GM18951 (cell line): ENCODE measurements at regions not wholly inside any gene's neighbourhood (a gene's known extent, or its start where the extent isn't known, plus 50 kb on each side); places are given as distances from the start of the nearest gene placed in this dataset.
"Not testable (repeated sequence)": the region's sequence is repeated elsewhere in the genome, so short reads cannot be mapped to it uniquely, and the experiment has no call there.

Source experiments
- POLR2A ChIP-seq: IDR thresholded peaks from 4 replicates; pipeline ENCODE4 v1.6.1; 2011; ENCODE audit warnings: mild to moderate bottlenecking; ENCODE audit not compliant: insufficient read length, insufficient read depth; ENCODE audit errors: extremely low read depth
- in situ Hi-C: fragments of 300-500 bp; cut with MboI; formaldehyde crosslinking; loops from one replicate; pipeline ENCODE4 v1.12.0; 2022; ENCODE audit warnings: low sequenced_read_pairs, mixed read lengths, inconsistent platforms; ENCODE audit not compliant: unreplicated experiment

DNA sequence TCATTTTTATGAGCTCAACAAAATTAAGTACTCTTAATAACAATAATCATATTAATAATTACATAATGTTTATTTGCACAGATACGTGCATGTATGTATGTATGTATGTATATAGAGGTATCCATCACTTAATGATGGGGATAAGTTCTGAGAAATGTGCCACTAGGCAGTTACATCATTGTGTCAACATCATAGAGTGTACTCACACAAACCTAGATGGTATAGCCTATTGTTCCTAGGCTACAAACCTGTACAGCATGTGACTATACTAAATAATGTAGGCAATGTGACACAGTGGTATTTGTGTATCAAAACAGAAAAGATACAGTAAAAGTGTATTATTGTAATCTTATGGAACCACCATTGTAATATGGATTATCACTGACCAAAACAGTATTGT lies 874.7 kb upstream of the GBE1 start:
- in situ Hi-C loops, result no loop called here
- TF ChIP-seq POLR2A, result no peak

DNA sequence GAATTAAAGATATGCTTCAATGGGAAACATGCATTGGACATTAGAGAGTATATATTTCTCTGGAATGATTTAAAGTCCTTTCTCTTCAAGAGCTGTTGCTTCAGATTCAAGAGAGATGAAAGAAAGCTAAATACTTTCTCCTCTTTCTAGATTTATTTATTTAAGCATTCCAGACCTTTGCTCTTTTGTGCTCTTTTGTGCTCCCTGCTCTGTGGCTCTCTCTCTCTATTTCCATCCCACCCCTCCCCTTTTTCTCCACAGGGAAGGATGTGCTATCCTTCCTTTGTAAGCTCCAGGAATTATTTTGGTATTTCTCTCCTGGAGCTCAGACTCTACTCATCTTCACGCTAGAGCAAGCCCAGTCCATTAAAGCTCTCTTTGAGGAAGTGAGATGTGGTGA lies 871.9 kb upstream of the GBE1 start:
- no peak for TF ChIP-seq POLR2A
- in situ Hi-C loops, result no loop called here

DNA sequence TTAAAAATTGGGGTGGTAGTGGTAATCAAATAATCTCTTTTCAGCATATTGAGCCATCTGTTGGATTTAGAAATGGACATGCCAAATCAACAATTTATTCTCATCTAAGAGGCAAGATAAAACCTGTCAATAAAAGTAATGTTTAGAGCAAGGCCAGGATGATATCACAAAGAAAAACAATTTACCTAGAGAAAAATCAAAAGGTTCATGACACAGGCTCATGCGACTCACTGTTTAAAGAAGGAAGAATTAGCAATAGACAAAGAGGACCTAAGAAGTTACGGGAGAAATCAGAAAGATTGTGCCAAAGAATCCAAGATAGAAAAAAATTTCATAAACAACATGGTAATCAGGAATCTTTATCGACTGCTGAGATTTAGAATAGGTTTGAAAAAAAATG lies 868.5 kb upstream of the GBE1 start:
- no peak for TF ChIP-seq POLR2A

DNA sequence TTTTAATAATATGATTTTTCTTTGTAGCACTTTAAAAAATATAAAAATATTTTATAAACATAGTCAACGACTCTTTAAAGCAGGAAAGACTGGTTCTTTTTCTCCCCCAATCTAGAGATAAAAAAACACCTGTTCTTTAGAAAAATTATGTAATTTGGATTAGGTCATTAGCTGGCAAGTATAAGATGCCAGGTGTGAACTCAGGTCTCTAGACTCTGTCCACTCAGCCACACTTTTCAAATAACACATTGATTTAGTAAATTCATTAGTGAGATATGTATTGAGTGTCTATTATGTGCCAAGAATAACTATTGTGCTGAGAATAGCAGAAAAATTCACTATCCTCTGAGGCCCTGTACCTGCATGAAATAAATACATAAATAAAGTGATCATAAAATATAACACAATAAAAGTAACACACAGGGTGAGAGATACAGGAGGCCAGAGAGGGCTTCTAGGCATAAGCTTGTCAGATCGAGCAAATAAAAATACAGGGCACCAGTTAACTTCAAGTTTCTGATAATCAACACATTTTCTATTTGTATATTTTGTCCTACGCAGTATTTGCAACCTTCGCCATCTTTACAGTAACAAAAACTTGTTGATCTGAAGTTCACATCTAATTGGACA lies 867.1 kb upstream of the GBE1 start:
- in situ Hi-C loops, result no loop called here
- TF ChIP-seq POLR2A, result no peak

More for the DNA sequence above, 868.5 kb upstream of the GBE1 start:
- in situ Hi-C loops, result no loop called here

DNA sequence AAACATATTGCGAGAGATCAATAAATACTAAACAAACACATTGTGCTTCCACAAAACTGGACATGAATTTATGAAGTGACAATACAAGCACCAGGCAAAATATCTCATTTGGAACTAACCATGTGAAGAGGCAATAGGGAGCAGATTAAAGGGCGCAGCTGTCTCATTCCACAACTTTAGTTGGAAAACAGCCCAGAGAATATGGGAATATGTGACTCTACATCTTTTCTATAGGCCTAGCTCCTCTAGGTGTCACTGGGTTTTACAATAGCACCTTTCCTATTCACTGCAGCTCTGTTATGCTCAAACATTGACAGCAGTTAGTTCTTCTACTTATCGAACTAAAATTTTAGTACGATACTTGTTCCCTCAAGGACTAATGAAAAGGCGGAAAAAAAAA lies 866.3 kb upstream of the GBE1 start:
- no peak for TF ChIP-seq POLR2A
- in situ Hi-C loops, result no loop called here

DNA sequence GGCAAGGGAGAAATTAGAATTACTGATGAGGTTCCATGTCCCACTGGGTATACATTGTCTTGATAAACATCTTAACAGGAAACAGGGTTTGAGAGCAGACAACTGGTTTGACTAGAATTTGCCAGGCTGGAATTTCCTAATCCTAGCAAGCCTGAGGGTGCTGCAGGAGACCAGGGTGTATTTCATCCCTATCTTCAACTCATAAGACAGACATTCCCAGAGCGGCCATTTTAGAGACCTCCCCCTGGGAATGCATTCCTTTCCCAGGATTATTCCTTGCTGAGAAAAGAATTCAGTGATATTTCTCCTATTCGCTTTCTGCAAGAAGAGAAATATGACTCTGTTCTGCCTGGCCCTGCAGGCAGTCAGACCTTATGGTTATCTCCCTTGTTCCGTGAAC lies 859.3 kb upstream of the GBE1 start:
- in situ Hi-C loops, result not testable (repeated sequence)

DNA sequence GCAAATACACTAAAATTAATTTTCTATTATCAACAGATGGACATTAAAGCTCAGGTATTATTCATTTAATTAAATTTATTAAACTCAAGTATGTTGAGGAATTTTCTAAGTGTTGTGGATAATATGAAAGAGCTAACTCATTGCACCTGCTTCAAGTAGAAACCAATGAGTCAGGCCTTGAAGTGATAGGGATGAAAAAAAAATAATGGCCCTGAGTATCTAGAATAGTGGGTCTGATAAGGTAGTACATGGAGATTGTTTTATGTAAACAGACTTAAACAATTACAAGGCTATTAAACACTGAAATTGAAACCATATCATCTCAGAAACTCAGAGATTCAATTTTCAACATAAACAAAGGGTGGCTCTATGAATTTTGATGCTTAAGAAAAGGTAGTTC lies 857.1 kb upstream of the GBE1 start:
- in situ Hi-C loops, result no loop called here
- no peak for TF ChIP-seq POLR2A

DNA sequence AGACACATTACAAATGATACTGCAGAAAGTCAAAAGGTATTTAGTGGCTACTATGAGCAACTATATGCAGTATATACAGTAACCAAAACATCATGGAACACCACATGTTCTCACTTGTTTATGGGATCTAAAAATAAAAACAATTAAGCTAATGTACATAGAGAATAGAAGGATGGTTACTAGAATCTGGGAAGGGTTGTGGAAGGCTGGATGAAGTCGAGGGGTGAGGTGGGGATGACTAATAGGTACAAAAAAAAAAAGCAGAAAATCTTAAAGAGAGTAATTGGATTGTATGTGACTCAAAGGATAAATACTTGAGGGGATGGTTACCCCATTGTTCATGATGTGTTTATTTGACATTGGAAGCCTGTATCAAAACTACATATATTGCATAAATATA lies 848.8 kb upstream of the GBE1 start:
- no peak for TF ChIP-seq POLR2A
- in situ Hi-C loops, result no loop called here

DNA sequence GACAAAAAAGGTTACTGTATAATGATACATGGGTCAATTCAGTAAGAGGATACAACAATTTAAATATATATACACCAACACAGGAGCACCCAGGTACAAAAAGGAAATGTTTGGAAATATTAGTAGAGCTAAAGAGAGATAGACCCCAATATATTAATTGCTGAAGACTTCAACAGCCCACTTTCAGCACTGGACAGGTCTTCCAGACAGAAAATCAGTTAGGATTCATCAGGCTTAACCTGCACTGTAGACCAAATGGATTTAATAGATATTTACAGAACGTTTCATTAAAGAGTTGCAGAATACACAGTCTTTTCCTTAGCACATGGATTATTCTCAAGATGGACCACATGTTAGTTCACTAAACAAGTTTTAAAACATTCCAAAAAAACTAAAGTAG lies 845.9 kb upstream of the GBE1 start:
- no peak for TF ChIP-seq POLR2A

DNA sequence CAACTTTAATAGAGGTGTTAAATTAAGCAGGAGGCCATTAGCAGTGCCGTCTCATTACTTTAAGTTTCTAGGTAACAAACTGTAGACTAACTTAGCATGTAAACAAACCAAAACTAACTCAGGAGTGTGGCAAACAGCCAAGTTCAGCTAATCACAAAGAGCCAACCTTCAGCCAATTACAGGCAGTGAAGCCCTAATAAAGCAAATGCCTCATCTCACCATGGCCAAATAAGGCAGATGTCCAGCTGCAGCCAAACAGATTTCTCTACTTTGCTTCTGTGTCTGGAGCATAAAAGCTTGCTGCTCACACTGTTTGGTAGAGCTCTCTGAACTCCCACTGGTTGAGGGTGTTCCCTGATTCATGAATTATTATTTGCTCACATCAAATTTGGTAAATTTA lies 835.4 kb upstream of the GBE1 start:
- in situ Hi-C loops, result no loop called here
- TF ChIP-seq POLR2A, result no peak

More for the DNA sequence above, 845.9 kb upstream of the GBE1 start:
- in situ Hi-C loops, result no loop called here

DNA sequence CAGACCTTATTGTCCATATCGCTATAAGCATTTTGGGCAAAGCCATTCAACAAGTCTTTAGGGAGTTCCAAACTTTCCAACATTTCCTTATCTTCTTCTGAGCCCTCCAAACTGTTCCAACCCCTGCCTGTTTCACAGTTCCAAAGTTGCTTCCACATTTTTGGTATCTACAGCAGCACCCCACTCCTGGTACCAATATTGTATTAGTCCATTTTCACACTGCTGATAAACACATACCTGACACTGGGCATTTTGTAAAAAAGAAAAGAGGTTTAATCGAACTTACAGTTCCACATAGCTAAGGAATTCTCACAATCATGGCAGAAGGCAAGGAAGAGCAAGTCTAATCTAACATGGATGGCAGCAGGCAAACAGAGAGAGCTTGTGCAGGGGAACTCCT lies 834.1 kb upstream of the GBE1 start:
- in situ Hi-C loops, result no loop called here
- no peak for TF ChIP-seq POLR2A

DNA sequence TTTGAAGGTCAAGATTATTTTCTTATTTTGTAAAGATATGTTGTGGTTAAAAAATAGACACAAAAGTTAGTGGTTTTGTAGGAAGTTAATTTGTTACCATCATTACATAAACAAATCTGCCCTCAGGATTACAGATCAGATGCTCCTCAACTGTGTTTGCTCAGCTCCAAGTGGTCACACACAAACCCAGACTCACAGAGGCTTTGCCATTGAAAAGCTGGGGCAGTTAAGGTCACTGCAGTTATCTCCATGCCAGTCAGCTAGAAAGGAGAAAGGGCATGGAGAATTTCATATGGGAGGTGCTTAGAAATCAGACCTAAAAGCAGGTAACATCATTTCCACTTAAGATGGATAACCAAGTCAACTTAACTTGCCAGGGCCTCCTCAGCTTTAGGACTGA lies 825.7 kb upstream of the GBE1 start:
- no peak for TF ChIP-seq POLR2A
- in situ Hi-C loops, result no loop called here

DNA sequence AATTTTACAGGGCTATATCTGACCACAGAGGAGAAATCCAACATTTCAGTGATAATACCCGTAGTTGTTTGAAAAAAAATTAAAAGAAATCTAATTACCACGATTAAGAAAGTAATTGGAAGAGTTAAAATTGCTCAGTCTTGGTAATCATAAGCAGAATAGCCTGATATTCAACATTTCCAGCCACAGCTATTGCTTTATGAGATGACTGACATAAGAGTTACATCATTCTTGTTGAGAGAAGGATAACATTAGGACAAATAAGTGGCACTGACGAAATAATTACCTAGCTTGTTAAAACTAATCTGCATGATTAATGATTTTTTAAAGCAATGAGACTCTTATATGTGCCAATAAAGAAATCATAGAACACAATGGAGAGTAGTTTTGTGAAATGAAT lies 825.0 kb upstream of the GBE1 start:
- no peak for TF ChIP-seq POLR2A
- in situ Hi-C loops, result no loop called here

DNA sequence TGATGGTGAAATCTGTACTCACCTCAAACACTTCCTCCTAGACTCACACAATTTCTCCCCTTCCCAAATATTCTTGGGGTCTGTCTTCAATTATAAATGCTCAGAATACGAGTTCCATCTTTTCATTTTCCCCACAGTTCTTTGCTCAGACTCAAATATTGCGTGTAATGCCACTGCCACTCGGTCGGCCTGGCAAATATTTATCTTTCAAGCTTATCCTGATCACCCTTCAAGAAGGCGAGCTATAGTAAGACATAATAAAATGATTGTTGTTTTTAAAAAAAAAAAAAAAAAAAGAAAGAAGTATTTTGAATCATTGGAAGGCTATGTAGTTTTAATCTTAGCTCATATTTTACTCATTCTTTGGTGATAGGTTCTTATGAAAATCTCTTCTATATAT lies 824.6 kb upstream of the GBE1 start:
- in situ Hi-C loops, result not testable (repeated sequence)

DNA sequence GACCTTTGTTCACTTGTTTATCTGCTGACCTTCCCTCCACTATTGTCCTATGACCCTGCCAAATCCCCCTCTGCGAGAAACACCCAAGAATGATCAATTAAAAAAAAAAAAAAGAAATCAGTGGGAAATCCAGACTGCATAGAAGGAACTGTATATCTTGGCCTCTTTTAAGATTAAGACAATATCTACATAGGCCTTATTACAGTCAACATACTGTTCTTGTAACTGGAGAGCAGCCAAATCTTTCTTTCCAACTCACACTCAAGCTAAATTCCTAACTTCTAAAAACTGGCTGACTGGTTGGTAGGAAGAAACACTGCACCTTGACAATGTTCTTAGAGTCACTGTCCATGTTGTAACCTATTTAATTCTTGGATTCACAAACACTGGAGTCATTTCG lies 824.1 kb upstream of the GBE1 start:
- in situ Hi-C loops, result not testable (repeated sequence)

DNA sequence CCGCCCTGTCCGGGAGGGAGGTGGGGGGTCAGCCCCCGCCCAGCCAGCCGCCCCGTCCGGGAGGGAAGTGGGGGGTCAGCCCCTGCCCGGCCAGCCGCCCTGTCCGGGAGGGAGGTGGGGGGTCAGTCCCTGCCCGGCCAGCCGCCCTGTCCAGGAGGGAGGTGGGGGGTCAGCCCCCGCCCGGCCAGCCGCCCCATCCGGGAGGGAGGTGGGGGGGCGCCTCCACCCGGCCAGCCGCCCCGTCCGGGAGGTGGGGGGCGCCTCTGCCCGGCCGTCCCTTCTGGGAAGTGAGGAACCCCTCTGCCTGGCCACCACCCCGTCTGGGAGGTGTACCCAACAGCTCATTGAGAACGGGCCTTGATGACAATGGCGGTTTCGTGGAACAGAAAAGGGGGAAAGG lies 823.4 kb upstream of the GBE1 start:
- in situ Hi-C loops, result not testable (repeated sequence)

DNA sequence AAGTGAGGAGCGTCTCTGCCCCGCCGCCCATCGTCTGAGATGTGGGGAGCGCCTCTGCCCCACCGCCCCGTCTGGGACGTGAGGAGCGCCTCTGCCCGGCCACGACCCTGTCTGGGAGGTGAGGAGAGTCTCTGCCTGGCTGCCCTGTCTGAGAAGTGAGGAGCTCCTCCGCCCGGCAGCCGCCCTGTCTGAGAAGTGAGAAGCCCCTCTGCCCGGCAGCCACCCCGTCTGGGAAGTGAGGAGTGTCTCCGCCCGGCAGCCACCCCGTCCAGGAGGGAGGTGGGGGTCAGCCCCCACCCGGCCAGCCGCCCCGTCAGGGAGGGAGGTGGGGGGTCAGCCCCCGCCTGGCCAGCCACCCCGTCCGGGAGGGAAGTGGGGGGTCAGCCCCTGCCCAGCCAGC lies 823.0 kb upstream of the GBE1 start:
- in situ Hi-C loops, result not testable (repeated sequence)
